ENCODE measurements at regions not wholly inside any gene's neighbourhood (a gene's known extent, or its start where the extent isn't known, plus 50 kb on each side); places are given as distances from the start of the nearest gene placed in this dataset.

DNA sequence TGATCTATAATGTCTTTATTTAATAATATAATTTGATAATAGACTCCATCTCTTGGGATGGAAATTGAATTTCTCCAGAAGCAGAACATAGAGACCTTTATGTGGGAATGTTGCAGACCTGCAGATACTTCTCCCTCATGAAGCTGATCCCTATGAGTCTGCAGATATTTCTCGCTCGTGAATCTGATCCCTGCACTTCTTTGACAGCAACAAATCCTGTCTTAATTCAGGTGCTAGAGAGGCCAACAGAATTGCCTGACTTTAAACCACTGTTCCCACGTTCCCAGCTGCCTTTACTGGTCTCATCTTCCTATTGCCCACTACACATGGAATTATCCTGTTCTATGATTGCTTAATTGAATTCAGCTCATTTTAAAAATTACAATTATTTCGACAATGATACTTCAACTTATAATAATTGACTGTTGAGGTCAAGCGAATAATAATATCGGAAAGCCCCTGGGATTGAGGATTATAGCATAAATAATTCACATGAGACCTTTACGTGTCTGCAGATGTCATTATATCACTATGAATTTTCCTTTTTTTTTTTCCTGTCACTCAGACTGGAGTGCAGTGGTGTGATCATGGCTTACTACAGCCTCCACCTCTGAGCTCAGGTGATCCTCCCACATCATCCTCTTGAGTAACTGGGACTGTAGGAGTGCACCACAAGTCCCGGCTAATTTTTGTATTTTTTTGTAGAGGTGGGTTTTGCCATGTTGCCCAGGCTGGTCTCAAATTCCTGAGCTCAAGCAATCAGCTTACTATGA lies 486.4 kb upstream of the ADARB2 start:
- POLR2A ChIA-PET = no interaction called here
- Mint-ChIP-seq H3K27ac (no peak overlapping the region), H3K4me1 (no peaks in the 10 kb centered on the region), H3K27me3 (peaks cover 3% of the 10 kb centered on the region), H3K36me3 (ENCODE audit: low read depth) (no peaks in the 10 kb centered on the region), H3K9me3 (ENCODE audit: low read depth) (no peaks in the 10 kb centered on the region), H3K4me3 (no peak overlapping the region)
- DNase-seq = no peak
- no peak for ATAC-seq
- intact Hi-C loops (cut with DNase I, micrococcal nuclease) = no loop called here
- CTCF ChIA-PET = no interaction called here

- POLR2A ChIA-PET = no interaction called here
- CTCF ChIA-PET = no interaction called here
- Mint-ChIP-seq H3K36me3 (ENCODE audit: low read depth) (no peaks in the 10 kb centered on the region), H3K27ac (no peak overlapping the region), H3K4me1 (no peaks in the 10 kb centered on the region), H3K4me3 (no peak overlapping the region), H3K9me3 (ENCODE audit: low read depth) (no peaks in the 10 kb centered on the region), H3K27me3 (peaks cover 3% of the 10 kb centered on the region)
- DNase-seq = no peak
- no peak for ATAC-seq
- intact Hi-C loops (cut with DNase I, micrococcal nuclease) = no loop called here
Measured at GRCh38 chr10:2222631-2223030, 485.3 kb upstream of the ADARB2 start.

- Mint-ChIP-seq H3K27me3 (peaks cover 6% of the 10 kb centered on the region), H3K9me3 (ENCODE audit: low read depth) (no peaks in the 10 kb centered on the region), H3K4me1 (no peaks in the 10 kb centered on the region), H3K4me3 (no peak overlapping the region), H3K36me3 (ENCODE audit: low read depth) (no peaks in the 10 kb centered on the region), H3K27ac (no peak overlapping the region)
- DNase-seq = no peak
- no peak for ATAC-seq
- intact Hi-C loops (cut with DNase I, micrococcal nuclease) = no loop called here
- CTCF ChIA-PET = no interaction called here
- POLR2A ChIA-PET = no interaction called here
Measured at GRCh38 chr10:2214805-2215204, 477.5 kb upstream of the ADARB2 start.

GRCh38 chr10:2214092-2214491 lies 476.8 kb upstream of the ADARB2 start:
- intact Hi-C loops (cut with DNase I, micrococcal nuclease) = no loop called here
- DNase-seq = no peak
- CTCF ChIA-PET = no interaction called here
- no peak for ATAC-seq
- no peaks in the 10 kb centered on the region for H3K4me1 Mint-ChIP-seq
- H3K27me3 Mint-ChIP-seq = peaks cover 6% of the 10 kb centered on the region
- no peak overlapping the region for H3K4me3 Mint-ChIP-seq
- no peaks in the 10 kb centered on the region for H3K36me3 Mint-ChIP-seq (ENCODE audit: low read depth)
- H3K9me3 Mint-ChIP-seq (ENCODE audit: low read depth) = no peaks in the 10 kb centered on the region
- no peak overlapping the region for H3K27ac Mint-ChIP-seq
- POLR2A ChIA-PET = no interaction called here

GRCh38 chr10:2212244-2212834 lies 475.0 kb upstream of the ADARB2 start:
- no peak overlapping the region for H3K27ac Mint-ChIP-seq
- CTCF ChIA-PET = no interaction called here
- no peaks in the 10 kb centered on the region for H3K4me1 Mint-ChIP-seq
- no peak overlapping the region for H3K4me3 Mint-ChIP-seq
- H3K36me3 Mint-ChIP-seq (ENCODE audit: low read depth) = no peaks in the 10 kb centered on the region
- POLR2A ChIA-PET = no interaction called here
- intact Hi-C loops (cut with DNase I, micrococcal nuclease) = no loop called here
- peaks cover 12% of the 10 kb centered on the region for H3K27me3 Mint-ChIP-seq
- DNase-seq (no peak), ATAC-seq (no peak)
- no peaks in the 10 kb centered on the region for H3K9me3 Mint-ChIP-seq (ENCODE audit: low read depth)

DNA sequence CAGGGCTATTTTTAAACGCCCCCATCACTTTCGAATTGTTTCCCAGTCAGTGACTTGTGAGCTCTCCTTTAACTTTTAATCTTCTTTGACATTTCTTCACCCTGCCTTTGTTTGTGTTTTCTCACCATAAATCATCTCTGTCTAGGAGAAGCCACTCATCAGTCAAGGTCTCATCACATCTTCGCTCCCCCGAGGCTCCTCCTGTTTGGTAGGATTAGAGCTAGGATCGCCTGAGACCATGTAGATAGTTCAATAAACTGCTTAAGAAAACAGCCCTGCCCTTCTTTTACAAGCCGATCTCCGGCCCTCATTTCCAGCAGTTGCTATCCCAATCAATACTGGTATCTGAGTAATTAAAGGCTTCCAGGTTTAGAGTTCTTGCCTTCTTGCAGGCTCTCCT lies 472.8 kb upstream of the ADARB2 start:
- no peaks in the 10 kb centered on the region for H3K36me3 Mint-ChIP-seq (ENCODE audit: low read depth)
- POLR2A ChIA-PET = no interaction called here
- intact Hi-C loops (cut with DNase I, micrococcal nuclease) = no loop called here
- no peaks in the 10 kb centered on the region for H3K9me3 Mint-ChIP-seq (ENCODE audit: low read depth)
- no peak for ATAC-seq
- no peak overlapping the region for H3K4me3 Mint-ChIP-seq
- no peaks in the 10 kb centered on the region for H3K4me1 Mint-ChIP-seq
- CTCF ChIA-PET = no interaction called here
- H3K27ac Mint-ChIP-seq = no peak overlapping the region
- DNase-seq = no peak
- H3K27me3 Mint-ChIP-seq = peaks cover 12% of the 10 kb centered on the region

GRCh38 chr10:2208106-2208505 lies 470.8 kb upstream of the ADARB2 start:
- Mint-ChIP-seq H3K27me3 (peaks cover 15% of the 10 kb centered on the region), H3K36me3 (ENCODE audit: low read depth) (no peaks in the 10 kb centered on the region), H3K9me3 (ENCODE audit: low read depth) (no peaks in the 10 kb centered on the region), H3K4me3 (no peak overlapping the region), H3K27ac (no peak overlapping the region), H3K4me1 (no peaks in the 10 kb centered on the region)
- POLR2A ChIA-PET = no interaction called here
- CTCF ChIA-PET = no interaction called here
- ATAC-seq = no peak
- no peak for DNase-seq
- intact Hi-C loops (cut with DNase I, micrococcal nuclease) = no loop called here

DNA sequence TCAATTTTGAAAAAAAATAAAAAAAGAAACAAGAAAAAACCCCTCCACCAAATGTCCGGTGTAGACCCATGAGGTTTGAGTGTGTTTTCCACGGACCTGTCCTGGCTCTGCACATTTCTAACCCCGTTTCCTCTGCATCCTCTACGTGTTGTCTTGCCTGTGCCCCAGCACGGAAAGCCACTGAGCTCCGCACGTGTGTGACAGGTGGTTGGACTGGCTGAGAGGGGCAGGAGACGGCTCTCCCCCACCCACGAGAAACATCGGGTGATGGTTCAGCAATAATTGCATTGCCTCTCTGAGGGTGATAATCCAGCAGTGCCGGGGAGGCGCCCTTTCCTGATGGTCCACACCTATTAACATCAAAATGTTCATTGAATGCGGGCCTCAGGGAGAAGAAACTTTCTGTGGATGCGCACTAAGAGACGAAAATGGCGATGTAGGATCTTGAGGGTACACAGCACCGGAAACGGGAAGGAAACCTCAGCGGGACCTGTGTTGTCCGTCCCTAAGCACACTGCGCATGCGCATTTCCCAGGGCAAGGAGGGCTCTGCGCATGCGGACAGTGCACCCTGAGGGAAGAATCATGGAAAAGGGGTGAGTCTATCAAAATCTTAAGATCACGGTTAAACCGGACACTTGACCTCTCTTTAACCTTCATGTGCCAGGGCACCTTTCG lies 470.1 kb upstream of the ADARB2 start:
- ATAC-seq = no peak
- Mint-ChIP-seq H3K9me3 (ENCODE audit: low read depth) (no peaks in the 10 kb centered on the region), H3K4me3 (no peak overlapping the region), H3K4me1 (no peaks in the 10 kb centered on the region), H3K27me3 (peaks cover 15% of the 10 kb centered on the region), H3K27ac (no peak overlapping the region), H3K36me3 (ENCODE audit: low read depth) (no peaks in the 10 kb centered on the region)
- intact Hi-C loops (cut with DNase I, micrococcal nuclease) = no loop called here
- POLR2A ChIA-PET = no interaction called here
- DNase-seq = no peak
- CTCF ChIA-PET = no interaction called here

DNA sequence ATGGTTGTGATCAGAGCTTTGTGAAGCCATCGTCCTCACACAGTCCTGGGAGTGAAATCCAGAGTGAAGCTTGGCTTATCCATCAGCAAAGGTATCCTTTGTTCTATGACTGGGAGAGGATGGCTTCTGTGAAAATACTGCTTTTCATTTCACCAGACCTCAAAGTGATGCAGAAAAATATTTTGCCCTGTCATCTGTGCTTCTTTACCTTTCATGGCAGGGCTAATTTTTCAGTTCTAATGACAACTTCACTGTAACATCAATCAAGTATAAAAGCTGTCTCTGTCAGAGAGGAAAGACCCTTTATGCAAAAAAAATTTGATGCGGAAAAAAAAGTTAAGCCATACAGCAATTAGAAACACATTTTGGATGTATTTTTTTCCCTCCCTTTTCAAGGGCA lies 468.1 kb upstream of the ADARB2 start:
- H3K36me3 Mint-ChIP-seq (ENCODE audit: low read depth) = no peaks in the 10 kb centered on the region
- ATAC-seq (no peak), DNase-seq (no peak)
- no peaks in the 10 kb centered on the region for H3K9me3 Mint-ChIP-seq (ENCODE audit: low read depth)
- POLR2A ChIA-PET = no interaction called here
- intact Hi-C loops (cut with DNase I, micrococcal nuclease) = no loop called here
- no peak overlapping the region for H3K4me3 Mint-ChIP-seq
- CTCF ChIA-PET = no interaction called here
- peaks cover 11% of the 10 kb centered on the region for H3K27me3 Mint-ChIP-seq
- no peak overlapping the region for H3K27ac Mint-ChIP-seq
- no peaks in the 10 kb centered on the region for H3K4me1 Mint-ChIP-seq

DNA sequence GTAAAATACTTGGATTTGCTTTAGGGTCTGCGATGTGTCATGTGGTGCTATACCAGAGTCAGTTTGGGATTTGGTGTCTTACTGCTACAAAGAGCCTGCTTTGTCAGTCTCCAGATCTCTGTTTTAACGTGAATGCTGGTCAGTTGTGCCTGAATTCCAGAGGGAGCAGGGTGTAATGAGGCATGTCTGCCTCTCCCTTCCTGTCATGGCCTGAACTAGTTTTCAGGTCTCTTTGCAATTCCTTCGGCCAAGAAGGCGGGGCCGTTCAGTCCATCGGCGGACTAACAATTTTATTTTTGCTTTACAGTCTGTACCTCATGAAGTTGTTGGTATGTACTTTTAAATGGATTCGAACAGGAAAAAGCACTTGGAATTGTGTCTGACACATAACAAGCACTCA lies 465.1 kb upstream of the ADARB2 start:
- DNase-seq (no peak), ATAC-seq (no peak)
- POLR2A ChIA-PET = no interaction called here
- CTCF ChIA-PET = no interaction called here
- no peaks in the 10 kb centered on the region for H3K4me1 Mint-ChIP-seq
- H3K36me3 Mint-ChIP-seq (ENCODE audit: low read depth) = no peaks in the 10 kb centered on the region
- H3K4me3 Mint-ChIP-seq = no peak overlapping the region
- no peak overlapping the region for H3K27ac Mint-ChIP-seq
- peaks cover 5% of the 10 kb centered on the region for H3K27me3 Mint-ChIP-seq
- intact Hi-C loops (cut with DNase I, micrococcal nuclease) = no loop called here
- H3K9me3 Mint-ChIP-seq (ENCODE audit: low read depth) = peaks cover 5% of the 10 kb centered on the region

GRCh38 chr10:2201534-2202099 lies 464.3 kb upstream of the ADARB2 start:
- Mint-ChIP-seq H3K4me3 (no peak overlapping the region), H3K9me3 (ENCODE audit: low read depth) (peaks cover 9% of the 10 kb centered on the region), H3K27me3 (peaks cover 9% of the 10 kb centered on the region), H3K4me1 (no peaks in the 10 kb centered on the region), H3K27ac (no peak overlapping the region), H3K36me3 (ENCODE audit: low read depth) (no peaks in the 10 kb centered on the region)
- ChIA-PET POLR2A (no interaction called here), CTCF (no interaction called here)
- intact Hi-C loops (cut with DNase I, micrococcal nuclease) = no loop called here
- ATAC-seq = no peak
- no peak for DNase-seq

- H3K27ac Mint-ChIP-seq = no peak overlapping the region
- no peaks in the 10 kb centered on the region for H3K4me1 Mint-ChIP-seq
- CTCF ChIA-PET = no interaction called here
- H3K9me3 Mint-ChIP-seq (ENCODE audit: low read depth) = peaks cover 9% of the 10 kb centered on the region
- H3K27me3 Mint-ChIP-seq = peaks cover 9% of the 10 kb centered on the region
- POLR2A ChIA-PET = no interaction called here
- intact Hi-C loops (cut with DNase I, micrococcal nuclease) = no loop called here
- H3K36me3 Mint-ChIP-seq (ENCODE audit: low read depth) = no peaks in the 10 kb centered on the region
- DNase-seq (no peak), ATAC-seq (no peak)
- H3K4me3 Mint-ChIP-seq = no peak overlapping the region
Measured at GRCh38 chr10:2197663-2198062, 460.3 kb upstream of the ADARB2 start.
